Loucy (cell line): ENCODE measurements at regions not wholly inside any gene's neighbourhood (a gene's known extent, or its start where the extent isn't known, plus 50 kb on each side); places are given as distances from the start of the nearest gene placed in this dataset.

Experiments used
- H2AFZ ChIP-seq: fragments of 200-600 bp; sonication (generic); 2 replicates; pipeline ENCODE4 v1.6.0; 2016; ENCODE audit warnings: antibody characterized with exemption, mild to moderate bottlenecking, low read length, moderate library complexity
- H3F3A ChIP-seq: fragments of 200-600 bp; 2 replicates; pipeline ENCODE4 v1.6.0; 2016; ENCODE audit warnings: antibody characterized with exemption, low read depth, mild to moderate bottlenecking
- H3K27me3 ChIP-seq: fragments of 200-600 bp; sonication (generic); 2 replicates; pipeline ENCODE4 v1.6.1; 2014; ENCODE audit warnings: low read length, mild to moderate bottlenecking; ENCODE audit not compliant: insufficient read depth, poor library complexity, severe bottlenecking
- H3K36me3 ChIP-seq: fragments of 200-600 bp; sonication (generic); 2 replicates; pipeline ENCODE4 v1.6.1; 2016; ENCODE audit warnings: low read length; ENCODE audit not compliant: insufficient read depth
- H3K4me1 ChIP-seq: fragments of 200-600 bp; sonication (generic); 2 replicates; pipeline ENCODE4 v1.5.1; 2014; ENCODE audit warnings: low read length, mild to moderate bottlenecking; ENCODE audit not compliant: insufficient read depth, poor library complexity, severe bottlenecking
- H3K4me2 ChIP-seq: fragments of 200-600 bp; sonication (generic); 2 replicates; pipeline ENCODE4 v1.6.0; 2014; ENCODE audit warnings: antibody characterized with exemption, low read length, low read depth, mild to moderate bottlenecking; ENCODE audit not compliant: poor library complexity, severe bottlenecking
- H3K4me3 ChIP-seq: fragments of 200-600 bp; sonication (generic); 2 replicates; pipeline ENCODE4 v1.5.1; 2014; ENCODE audit warnings: low read length, mild to moderate bottlenecking, mixed read lengths; ENCODE audit not compliant: poor library complexity, severe bottlenecking
- H3K79me2 ChIP-seq: fragments of 200-600 bp; sonication (generic); 2 replicates; pipeline ENCODE4 v1.6.1; 2014; ENCODE audit warnings: low read length; ENCODE audit not compliant: insufficient read depth
- H3K9ac ChIP-seq: fragments of 200-600 bp; sonication (generic); 2 replicates; pipeline ENCODE4 v1.6.0; 2014; ENCODE audit warnings: mild to moderate bottlenecking, low read depth, low read length, moderate library complexity; ENCODE audit not compliant: poor library complexity, severe bottlenecking
- H3K9me2 ChIP-seq: fragments of 200-600 bp; sonication (generic); replicated peaks from 2 replicates; pipeline ENCODE4 v1.6.1; 2016; ENCODE audit warnings: low read depth, low read length, mixed read lengths
- H3K9me3 ChIP-seq: fragments of 200-600 bp; sonication (generic); 2 replicates; pipeline ENCODE4 v1.6.1; 2014; ENCODE audit warnings: mild to moderate bottlenecking, antibody characterized with exemption, low read length, low read depth; ENCODE audit not compliant: insufficient read depth
- H4K20me1 ChIP-seq: fragments of 200-600 bp; sonication (generic); 2 replicates; pipeline ENCODE4 v1.6.0; 2014; ENCODE audit warnings: antibody characterized with exemption, low read length, mild to moderate bottlenecking; ENCODE audit not compliant: insufficient read depth, poor library complexity, severe bottlenecking
- EZH2phosphoT487 ChIP-seq: fragments of 200-600 bp; IDR thresholded peaks from 2 replicates; pipeline ENCODE4 v1.6.1; 2018; ENCODE audit warnings: antibody characterized with exemption, mild to moderate bottlenecking, moderate library complexity, borderline replicate concordance
- TF ChIP-seq, protein P1 (sequence below): fragments of 200-600 bp; sonication (generic); conservative IDR thresholded peaks from 2 replicates; pipeline ENCODE4 v1.5.1; 2014; ENCODE audit warnings: mild to moderate bottlenecking, antibody characterized with exemption, low read length

DNA sequence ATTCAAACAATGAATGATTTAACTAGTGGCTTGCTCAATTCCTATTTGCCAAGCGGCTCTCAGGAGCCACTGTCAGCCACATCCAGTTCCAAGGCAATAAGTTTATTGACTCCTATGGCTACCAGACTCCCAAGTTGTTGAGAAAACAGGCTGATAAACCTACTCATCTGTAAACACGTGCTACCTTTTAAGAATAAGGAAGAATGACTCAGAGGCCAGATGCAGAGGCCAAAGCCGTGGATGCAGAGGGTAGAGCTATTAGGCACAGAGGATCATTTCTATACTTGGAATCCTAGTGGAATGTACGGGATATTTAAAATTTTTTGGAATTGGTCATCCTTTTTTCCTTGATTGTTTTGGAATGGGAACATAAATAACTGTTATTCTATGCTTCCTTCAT is 1921.1 kb downstream of the OLFM4 start:
- Histone ChIP-seq H3K4me1 (no peaks in the 10 kb centered on the region), H3K4me2 (no peak overlapping the region), H3K36me3 (no peaks in the 10 kb centered on the region), H3K9ac (no peak overlapping the region), H3K9me2 (no peaks in the 10 kb centered on the region), H3K4me3 (no peak overlapping the region), H3K79me2 (no peaks in the 10 kb centered on the region), H4K20me1 (no peaks in the 10 kb centered on the region), H3K9me3 (no peaks in the 10 kb centered on the region), H3F3A (no peaks in the 10 kb centered on the region), H3K27me3 (no peaks in the 10 kb centered on the region), H2AFZ (no peak overlapping the region)
- TF ChIP-seq, protein P1, sequence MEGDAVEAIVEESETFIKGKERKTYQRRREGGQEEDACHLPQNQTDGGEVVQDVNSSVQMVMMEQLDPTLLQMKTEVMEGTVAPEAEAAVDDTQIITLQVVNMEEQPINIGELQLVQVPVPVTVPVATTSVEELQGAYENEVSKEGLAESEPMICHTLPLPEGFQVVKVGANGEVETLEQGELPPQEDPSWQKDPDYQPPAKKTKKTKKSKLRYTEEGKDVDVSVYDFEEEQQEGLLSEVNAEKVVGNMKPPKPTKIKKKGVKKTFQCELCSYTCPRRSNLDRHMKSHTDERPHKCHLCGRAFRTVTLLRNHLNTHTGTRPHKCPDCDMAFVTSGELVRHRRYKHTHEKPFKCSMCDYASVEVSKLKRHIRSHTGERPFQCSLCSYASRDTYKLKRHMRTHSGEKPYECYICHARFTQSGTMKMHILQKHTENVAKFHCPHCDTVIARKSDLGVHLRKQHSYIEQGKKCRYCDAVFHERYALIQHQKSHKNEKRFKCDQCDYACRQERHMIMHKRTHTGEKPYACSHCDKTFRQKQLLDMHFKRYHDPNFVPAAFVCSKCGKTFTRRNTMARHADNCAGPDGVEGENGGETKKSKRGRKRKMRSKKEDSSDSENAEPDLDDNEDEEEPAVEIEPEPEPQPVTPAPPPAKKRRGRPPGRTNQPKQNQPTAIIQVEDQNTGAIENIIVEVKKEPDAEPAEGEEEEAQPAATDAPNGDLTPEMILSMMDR, result no peak
- no peak for TF ChIP-seq EZH2phosphoT487

GRCh38 chr13:54950546-54950945 is 1921.9 kb downstream of the OLFM4 start:
- Histone ChIP-seq H4K20me1 (no peaks in the 10 kb centered on the region), H3F3A (no peaks in the 10 kb centered on the region), H3K9me2 (no peaks in the 10 kb centered on the region), H3K27me3 (no peaks in the 10 kb centered on the region), H3K4me2 (no peak overlapping the region), H3K9ac (no peak overlapping the region), H3K79me2 (no peaks in the 10 kb centered on the region), H3K4me3 (no peak overlapping the region), H3K4me1 (no peaks in the 10 kb centered on the region), H2AFZ (no peak overlapping the region), H3K36me3 (no peaks in the 10 kb centered on the region), H3K9me3 (no peaks in the 10 kb centered on the region)
- no peak for TF ChIP-seq EZH2phosphoT487
- TF ChIP-seq, protein P1, result no peak

DNA sequence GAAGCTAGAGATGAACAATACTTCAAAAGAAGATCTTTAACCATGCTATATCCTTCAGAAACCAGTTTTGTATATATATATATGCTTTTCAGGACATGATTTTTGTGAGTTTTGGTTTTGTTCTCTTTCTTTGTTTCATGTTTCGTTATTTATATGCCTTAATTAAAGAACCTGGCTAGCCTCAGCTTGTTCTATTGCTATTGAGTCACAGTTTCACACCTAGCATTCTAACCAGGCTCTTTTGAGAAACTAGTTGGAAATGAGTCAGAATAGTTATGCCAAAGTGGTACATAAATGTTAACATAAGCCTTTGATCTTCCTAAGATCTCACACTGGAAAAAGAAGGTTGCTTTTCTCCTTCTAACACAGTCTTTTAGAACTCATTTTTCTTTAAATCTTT is 1925.2 kb downstream of the OLFM4 start:
- Histone ChIP-seq H4K20me1 (no peaks in the 10 kb centered on the region), H2AFZ (no peak overlapping the region), H3K4me2 (no peak overlapping the region), H3K9me3 (no peaks in the 10 kb centered on the region), H3K36me3 (no peaks in the 10 kb centered on the region), H3F3A (no peaks in the 10 kb centered on the region), H3K79me2 (no peaks in the 10 kb centered on the region), H3K9ac (no peak overlapping the region), H3K4me3 (no peak overlapping the region), H3K9me2 (no peaks in the 10 kb centered on the region), H3K4me1 (no peaks in the 10 kb centered on the region), H3K27me3 (no peaks in the 10 kb centered on the region)
- TF ChIP-seq, protein P1, result no peak
- no peak for TF ChIP-seq EZH2phosphoT487
